Upper lobe of left lung (tissue), 4 donors: ENCODE measurements at regions not wholly inside any gene's neighbourhood (a gene's known extent, or its start where the extent isn't known, plus 50 kb on each side); places are given as distances from the start of the nearest gene placed in this dataset.

Experiments
- CTCF ChIP-seq, 6 experiments: fragments of 450-650 bp in 4 of 6; fragments of 200-600 bp in 2 of 6; sonication (generic) in 2 of 6; IDR thresholded peaks; one replicate each; pipeline ENCODE4 v1.5.1; 2016 to 2019; ENCODE audit warnings: antibody characterized with exemption in 6 of 6
- EP300 ChIP-seq, 4 donors: sonication (generic); formaldehyde crosslinking; IDR thresholded peaks; one replicate each; pipeline ENCODE4 v1.5.1; 2017; ENCODE audit warnings: antibody characterized with exemption in 4 of 4, control low read depth in 2 of 4
- POLR2A ChIP-seq, 4 donors: fragments of 450-650 bp; IDR thresholded peaks; one replicate each; pipeline ENCODE4 v1.5.1; 2016 to 2017; ENCODE audit warnings: antibody characterized with exemption in 4 of 4, mild to moderate bottlenecking in 2 of 4
- POLR2AphosphoS5 ChIP-seq, 2 donors: sonication (generic); formaldehyde crosslinking; IDR thresholded peaks; one replicate each; pipeline ENCODE4 v1.5.1; 2017; ENCODE audit warnings: antibody characterized with exemption in 2 of 2

- TF ChIP-seq CTCF (IDR thresholded peaks at IDR 0.05) (no peak), POLR2A (IDR thresholded peaks at IDR 0.05) (no peak), POLR2AphosphoS5 (IDR thresholded peaks at IDR 0.05) (no peak), EP300 (IDR thresholded peaks at IDR 0.05) (no peak)
Measured at GRCh38 chr3:181930105-181930504, 218.4 kb downstream of the SOX2 start.
